Fibroblast of peridontal ligament (primary cell): ENCODE measurements at regions not wholly inside any gene's neighbourhood (a gene's known extent, or its start where the extent isn't known, plus 50 kb on each side); places are given as distances from the start of the nearest gene placed in this dataset.
"Not testable (repeated sequence)": the region's sequence is repeated elsewhere in the genome, so short reads cannot be mapped to it uniquely, and the experiment has no call there.

Experiments
- DNase-seq: peaks from one replicate; pipeline ENCODE4 v3.0.0-alpha.2; 2010; ENCODE audit errors: extremely low read depth

- DNase-seq = not testable (repeated sequence)
Observed at GRCh38 chr6:81017586-81017985, 734.9 kb downstream of the TENT5A start.

GRCh38 chr6:81003894-81004293, 748.6 kb downstream of the TENT5A start:
- no peak for DNase-seq

DNA sequence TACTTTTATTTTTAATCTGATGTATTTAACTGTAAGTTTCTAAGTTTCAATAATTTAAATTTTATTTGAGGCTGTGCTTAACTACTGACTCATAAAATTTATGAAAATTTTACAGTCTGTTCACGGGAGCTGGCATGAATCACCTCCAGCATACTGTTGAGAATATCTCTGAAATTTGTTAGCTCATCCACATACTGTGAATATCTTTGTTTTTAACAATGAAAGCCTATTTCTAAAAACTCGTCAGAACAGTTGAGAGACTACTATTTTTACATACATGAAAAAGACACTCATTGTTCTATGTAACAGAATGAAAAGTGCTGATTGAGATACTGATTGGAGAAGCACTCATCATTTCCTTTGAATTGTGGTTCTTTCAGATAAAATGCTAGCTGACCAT, 749.3 kb downstream of the TENT5A start:
- no peak for DNase-seq

DNA sequence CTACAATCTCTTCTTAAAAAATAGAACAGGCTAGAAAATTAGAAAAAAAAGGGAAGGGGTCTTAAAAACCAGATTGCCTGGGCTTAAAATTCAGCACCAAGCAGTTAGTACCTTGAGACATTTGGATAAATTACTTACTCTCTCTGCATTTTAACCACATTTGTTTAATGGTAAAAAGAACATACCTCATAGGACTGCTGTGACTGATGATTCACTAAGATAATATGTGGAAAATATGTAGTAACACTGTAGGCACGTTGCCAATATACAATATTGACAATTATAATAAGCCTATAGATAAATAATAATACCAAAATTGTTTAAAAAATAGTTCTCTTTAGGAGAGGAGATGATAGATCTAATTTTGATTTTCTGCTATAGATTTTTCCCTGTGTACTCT, 750.4 kb downstream of the TENT5A start:
- no peak for DNase-seq

DNA sequence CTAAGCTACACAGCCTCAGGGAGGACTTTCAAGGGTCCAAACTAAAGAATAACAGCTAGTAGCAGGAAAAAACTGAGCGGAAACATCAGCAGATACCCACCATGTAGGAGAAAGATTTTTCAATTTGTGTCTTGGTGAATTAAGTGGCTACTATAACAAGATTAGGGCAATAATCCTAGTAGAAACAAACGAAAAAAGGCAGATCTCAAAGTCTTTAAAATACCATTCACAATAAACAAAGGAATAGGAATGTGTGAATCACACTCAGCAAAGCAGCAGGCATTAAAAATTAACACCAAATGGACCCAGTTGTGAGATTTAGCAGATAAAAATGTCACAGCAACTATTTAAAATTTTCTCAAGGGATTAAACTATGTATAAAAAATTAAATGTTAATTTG, 761.2 kb downstream of the TENT5A start:
- no peak for DNase-seq

GRCh38 chr6:80988892-80989291, 763.6 kb downstream of the TENT5A start:
- peak; percentile 71 for DNase-seq

- DNase-seq = peak; percentile 15
Observed at GRCh38 chr6:80988286-80988685, 764.2 kb downstream of the TENT5A start.

DNA sequence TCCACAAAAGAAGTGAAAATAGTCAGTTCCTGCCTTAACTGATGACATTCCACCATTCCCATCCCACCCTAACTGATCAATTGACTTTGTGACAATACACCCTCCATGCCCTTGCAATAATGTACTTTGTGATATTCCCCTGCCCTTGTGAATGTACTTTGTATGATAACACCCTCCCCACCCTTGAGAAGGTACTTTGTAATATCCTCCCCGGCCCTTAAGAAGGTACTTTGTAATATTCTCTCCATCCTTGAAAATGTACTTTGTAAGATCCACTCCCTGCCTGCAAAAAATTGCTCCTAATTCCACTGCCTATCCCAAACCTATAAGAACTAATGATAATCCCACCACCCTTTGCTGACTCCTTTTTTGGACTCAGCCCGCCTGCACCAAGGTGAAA, 771.3 kb downstream of the TENT5A start:
- not testable (repeated sequence) for DNase-seq

DNA sequence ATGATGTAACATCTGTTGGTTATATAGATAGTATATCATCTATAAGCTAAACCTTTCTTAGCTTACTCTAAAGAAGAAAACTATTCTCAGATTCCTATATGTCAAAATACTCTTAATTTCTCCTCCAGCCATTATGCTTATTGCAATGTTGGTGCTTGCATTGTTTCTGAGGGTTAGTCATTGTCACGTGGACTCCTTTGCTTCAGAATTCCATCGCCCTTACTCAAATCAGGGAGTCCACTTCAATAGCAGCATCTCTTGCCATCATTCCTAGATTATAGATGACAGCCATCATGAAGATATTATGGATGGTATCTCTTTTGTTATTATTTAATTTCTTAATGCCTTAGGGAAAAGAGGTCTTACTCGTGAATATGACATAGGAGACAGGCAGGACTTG, 776.1 kb downstream of the TENT5A start:
- no peak for DNase-seq

DNA sequence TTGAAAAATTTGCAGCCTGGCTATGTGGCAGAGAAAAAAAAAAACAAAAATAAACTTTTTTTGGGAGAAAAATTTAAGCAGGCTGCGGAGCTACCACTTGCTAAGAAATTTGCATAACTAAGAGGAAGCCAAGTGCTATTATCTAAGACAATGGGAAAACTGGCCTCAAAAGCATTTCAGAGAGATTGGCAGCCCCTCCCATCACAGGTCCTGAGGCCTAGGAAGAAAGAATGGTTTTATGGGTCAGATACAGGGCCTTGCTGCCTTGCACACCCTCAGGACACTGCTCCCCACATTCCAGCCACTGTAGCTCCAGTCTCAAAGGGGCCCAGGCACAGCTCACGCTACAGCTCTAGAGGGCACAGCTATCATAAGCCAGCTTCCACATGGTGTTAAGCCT, 777.9 kb downstream of the TENT5A start:
- DNase-seq = no peak

- DNase-seq = no peak
Observed at GRCh38 chr6:80969439-80969838, 783.0 kb downstream of the TENT5A start.

DNA sequence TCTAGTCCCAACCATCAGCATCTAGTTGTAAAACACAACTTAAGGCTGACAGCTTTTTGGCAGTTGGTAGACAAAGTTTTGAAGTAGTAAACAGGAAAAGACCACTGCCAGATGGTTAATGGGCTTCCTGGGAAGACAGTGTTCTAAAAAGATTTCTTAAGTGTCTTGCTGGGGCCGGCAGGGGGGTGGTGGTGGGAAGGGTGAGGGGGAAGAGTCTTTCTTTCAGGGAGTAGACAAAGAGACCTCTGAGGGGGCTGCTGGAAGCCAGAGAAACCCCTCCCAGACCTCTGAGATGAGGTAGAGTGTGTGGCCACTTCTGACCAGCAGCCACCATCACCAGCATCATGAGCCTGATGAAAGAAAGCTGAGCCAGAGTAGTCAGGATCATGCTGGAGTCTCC, 784.9 kb downstream of the TENT5A start:
- no peak for DNase-seq

GRCh38 chr6:80962382-80962781, 790.1 kb downstream of the TENT5A start:
- no peak for DNase-seq

GRCh38 chr6:80961166-80961565, 791.3 kb downstream of the TENT5A start:
- DNase-seq = no peak

DNA sequence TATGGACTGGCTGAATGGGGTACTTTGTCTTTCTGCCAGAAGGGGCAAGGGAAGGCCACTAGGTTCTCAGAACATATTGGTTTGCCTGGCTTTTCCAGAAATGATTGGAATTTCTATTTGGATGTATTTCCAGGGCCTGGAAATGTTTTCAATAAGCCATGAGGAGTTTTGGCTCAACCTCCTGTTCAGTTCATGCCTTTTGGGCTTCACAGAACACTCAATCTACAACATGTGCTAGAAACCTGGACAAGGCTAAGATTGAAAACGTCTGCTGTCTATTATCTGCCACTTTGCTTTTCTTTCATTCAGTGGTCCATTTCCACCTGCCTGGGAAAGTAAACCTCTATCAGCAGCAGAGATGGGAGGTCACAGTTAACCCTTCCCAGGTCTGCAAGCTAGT, 793.4 kb downstream of the TENT5A start:
- peak; percentile 66 for DNase-seq

GRCh38 chr6:80956898-80957297, 795.6 kb downstream of the TENT5A start:
- no peak for DNase-seq

- DNase-seq = not testable (repeated sequence)
Observed at GRCh38 chr6:80952479-80952878, 800.0 kb downstream of the TENT5A start.

- DNase-seq = no peak
Observed at GRCh38 chr6:80946402-80946801, 806.1 kb downstream of the TENT5A start.

GRCh38 chr6:80942911-80943310, 809.6 kb downstream of the TENT5A start:
- DNase-seq = no peak

- DNase-seq = no peak
Observed at GRCh38 chr6:80940976-80941375, 811.5 kb downstream of the TENT5A start.

DNA sequence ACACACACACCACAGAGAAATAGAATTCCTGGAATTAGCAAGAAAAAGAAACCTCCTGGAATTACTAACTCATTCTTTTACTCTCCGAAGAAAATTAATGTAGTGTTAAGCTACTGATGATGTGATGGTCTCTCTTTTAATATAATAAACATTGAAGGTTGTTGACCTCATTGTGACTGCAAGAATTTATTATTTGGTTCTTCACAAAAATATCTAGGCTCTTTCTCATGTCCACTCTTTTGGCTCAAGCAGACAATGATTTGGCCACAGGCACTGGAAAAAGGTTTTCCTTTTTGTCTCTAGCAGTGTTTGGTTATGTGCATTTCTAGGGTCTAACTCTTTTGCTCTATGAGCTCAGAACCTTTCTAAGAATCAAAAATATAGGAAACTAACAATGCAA, 811.9 kb downstream of the TENT5A start:
- peak; percentile 12 for DNase-seq

DNA sequence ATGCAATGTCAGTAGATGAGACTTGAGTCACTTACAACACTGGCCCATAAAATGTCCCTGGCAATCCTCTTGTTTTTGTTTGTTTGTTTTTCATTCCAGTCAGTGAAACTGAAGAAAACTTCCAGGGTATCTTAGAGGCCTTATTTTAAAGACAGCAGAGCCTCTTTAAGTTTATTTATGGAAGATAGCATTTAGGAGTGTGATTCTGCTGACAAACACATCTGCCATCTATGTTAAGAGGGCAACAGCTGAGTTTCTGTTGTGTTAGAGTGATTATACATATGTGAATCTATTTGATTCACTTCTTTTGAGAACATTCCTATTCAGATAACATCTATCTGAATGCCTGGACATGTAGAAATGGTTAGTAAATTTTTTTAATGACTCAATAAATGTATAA, 812.6 kb downstream of the TENT5A start:
- no peak for DNase-seq

GRCh38 chr6:80939480-80939879, 813.0 kb downstream of the TENT5A start:
- no peak for DNase-seq

- peak; percentile 12 for DNase-seq
Observed at GRCh38 chr6:80938131-80938530, 814.4 kb downstream of the TENT5A start.

DNA sequence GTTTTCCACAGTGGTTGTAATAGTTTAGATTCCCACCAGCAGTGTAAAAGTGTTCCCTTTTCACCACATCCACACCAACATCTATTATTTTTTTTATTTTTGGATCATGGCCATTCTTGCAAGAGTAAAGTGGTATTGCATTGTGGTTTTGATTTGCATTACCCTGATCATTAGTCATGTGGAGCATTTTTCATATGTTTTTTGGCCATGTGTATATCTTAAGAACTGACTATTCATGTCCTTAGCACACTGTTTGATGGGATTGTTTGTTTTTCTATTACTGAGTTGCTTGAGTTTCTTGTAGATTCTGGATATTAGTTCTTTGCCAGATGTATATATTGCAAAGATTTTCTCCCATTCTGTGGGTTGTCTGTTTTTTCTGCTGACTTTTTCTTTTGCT, 820.1 kb downstream of the TENT5A start:
- peak; percentile 74 for DNase-seq
